Stomach (tissue), 4 donors: ENCODE measurements at regions not wholly inside any gene's neighbourhood (a gene's known extent, or its start where the extent isn't known, plus 50 kb on each side); places are given as distances from the start of the nearest gene placed in this dataset.

Experiments
- CTCF ChIP-seq, 7 experiments: fragments of 450-650 bp in 4 of 7; fragments of 200-600 bp in 3 of 7; sonication (generic) in 3 of 7; IDR thresholded peaks; one replicate each; pipeline ENCODE4 v1.5.1; 2016 to 2019; ENCODE audit warnings: antibody characterized with exemption in 7 of 7, control low read depth in 2 of 7, mild to moderate bottlenecking in 1 of 7
- POLR2A ChIP-seq, 4 donors: fragments of 450-650 bp; IDR thresholded peaks; one replicate each; pipeline ENCODE4 v1.6.1; 2016; ENCODE audit warnings: antibody characterized with exemption in 4 of 4, control low read depth in 2 of 4, mild to moderate bottlenecking in 1 of 4, moderate library complexity in 1 of 4
- POLR2AphosphoS5 ChIP-seq, 3 donors: sonication (generic); formaldehyde crosslinking; IDR thresholded peaks; one replicate each; pipeline ENCODE4 v1.6.1; 2016; ENCODE audit warnings: antibody characterized with exemption in 3 of 3

GRCh38 chr5:22998774-22999173 lies 145.6 kb upstream of the CDH12 start:
- TF ChIP-seq POLR2AphosphoS5 (IDR thresholded peaks at IDR 0.05) (no peak), POLR2A (IDR thresholded peaks at IDR 0.05) (no peak), CTCF (IDR thresholded peaks at IDR 0.05) (no peak)
